CD4-positive, alpha-beta T cell (primary cell): ENCODE measurements at regions not wholly inside any gene's neighbourhood (a gene's known extent, or its start where the extent isn't known, plus 50 kb on each side); places are given as distances from the start of the nearest gene placed in this dataset.

Experiments used
- ATAC-seq: fragments of 200-7000 bp; cut with Tn5 transposase; one replicate; pipeline ENCODE4 v1.10.0; 2022; ENCODE audit warnings: mild to moderate bottlenecking; ENCODE audit not compliant: poor library complexity
- CTCF ChIA-PET: fragments of 350-600 bp; sonication (Branson Sonifier 250); formaldehyde crosslinking; loops from one replicate; lab custom pipeline; 2021; ENCODE audit warnings: antibody characterized with exemption, inconsistent platforms; lab: Charles Lee
- POLR2A ChIA-PET: fragments of 350-600 bp; sonication (Branson Sonifier 250); formaldehyde crosslinking; loops from one replicate; lab custom pipeline; 2021; ENCODE audit warnings: antibody characterized with exemption, inconsistent platforms; lab: Charles Lee
- DNase-seq, 14 experiments: peaks; one replicate each; pipeline ENCODE4 v3.0.0-alpha.2; 2013 to 2020; ENCODE audit warnings: mixed read lengths in 2 of 14
- H3K27ac ChIP-seq, 2 donors: one replicate each; pipeline versions ENCODE4 v1.5.1 to v1.7.0; 2013; ENCODE audit warnings: low read length in 2 of 2, low read depth in 1 of 2, mild to moderate bottlenecking in 1 of 2
- H3K27me3 ChIP-seq, 2 experiments: 1 replicate in 1 of 2; 2 replicates in 1 of 2; pipeline versions ENCODE4 v1.6.1 to v1.7.0; 2013; ENCODE audit warnings: low read length in 2 of 2, control low read depth in 1 of 2, mild to moderate bottlenecking in 1 of 2, moderate library complexity in 1 of 2; ENCODE audit not compliant: insufficient read depth in 2 of 2, control insufficient read depth in 1 of 2
- H3K36me3 ChIP-seq: one replicate; pipeline ENCODE4 v1.6.1; 2013; ENCODE audit warnings: low read length, control low read depth; ENCODE audit not compliant: insufficient read depth
- H3K4me1 ChIP-seq: one replicate; pipeline ENCODE4 v1.6.1; 2013; ENCODE audit warnings: low read length, control low read depth; ENCODE audit not compliant: insufficient read depth
- H3K4me3 ChIP-seq: one replicate; pipeline ENCODE4 v1.5.1; 2013; ENCODE audit warnings: mild to moderate bottlenecking, low read length, moderate library complexity
- H3K9me3 ChIP-seq, 2 experiments: 1 replicate in 1 of 2; 2 replicates in 1 of 2; pipeline versions ENCODE4 v1.6.1 to v1.7.0; 2013; ENCODE audit warnings: low read length in 2 of 2, mild to moderate bottlenecking in 2 of 2, control low read depth in 1 of 2, moderate library complexity in 1 of 2; ENCODE audit not compliant: control insufficient read depth in 1 of 2, insufficient read depth in 1 of 2
- H3K27ac Mint-ChIP-seq: one replicate; pipeline ENCODE4 v1.8.0; 2020; ENCODE audit warnings: mixed read lengths
- H3K27me3 Mint-ChIP-seq: one replicate; pipeline ENCODE4 v1.8.0; 2021; ENCODE audit warnings: mixed read lengths
- H3K36me3 Mint-ChIP-seq: one replicate; pipeline ENCODE4 v1.8.0; 2021; ENCODE audit warnings: low read depth, mixed read lengths
- H3K4me1 Mint-ChIP-seq: one replicate; pipeline ENCODE4 v1.8.0; 2021; ENCODE audit warnings: low read depth, mixed read lengths
- H3K4me3 Mint-ChIP-seq: one replicate; pipeline ENCODE4 v1.8.0; 2020; ENCODE audit warnings: mild to moderate bottlenecking, mixed read lengths
- H3K9me3 Mint-ChIP-seq: one replicate; pipeline ENCODE4 v1.8.0; 2020; ENCODE audit warnings: mixed read lengths
- CTCF ChIP-seq: fragments of 200-600 bp; IDR thresholded peaks from one replicate; pipeline ENCODE4 v1.8.0; 2022; ENCODE audit warnings: antibody characterized with exemption, mild to moderate bottlenecking
- intact Hi-C, 2 experiments: fragments of 100-400 bp; cut with DNase I in 1 of 2; cut with micrococcal nuclease in 1 of 2; formaldehyde crosslinking; loops; one replicate each; pipeline versions ENCODE4 v1.15.1 to v1.9.0; 2023 to 2025; cut with DNase I, micrococcal nuclease

GRCh38 chr15:31468911-31469785 lies 142.5 kb downstream of the KLF13 start:
- H3K4me1 Mint-ChIP-seq, result peaks cover 31% of the 10 kb centered on the region
- no peaks in the 10 kb centered on the region for H3K27me3 Mint-ChIP-seq
- H3K36me3 Mint-ChIP-seq, result no peaks in the 10 kb centered on the region
- no peak for TF ChIP-seq CTCF
- no peak overlapping the region for H3K4me3 Mint-ChIP-seq
- Histone ChIP-seq H3K27ac (no peak overlapping the region), H3K9me3 (no peaks in the 10 kb centered on the region), H3K4me1 (peaks cover 39% of the 10 kb centered on the region), H3K27me3 (no peaks in the 10 kb centered on the region), H3K36me3 (no peaks in the 10 kb centered on the region), H3K4me3 (no peak overlapping the region)
- no peak for DNase-seq
- no peak for ATAC-seq
- intact Hi-C loops, result no loop called here
- no peaks in the 10 kb centered on the region for H3K9me3 Mint-ChIP-seq
- ChIA-PET POLR2A (no interaction called here), CTCF (no interaction called here)
- no peak overlapping the region for H3K27ac Mint-ChIP-seq

- ATAC-seq, result no peak
- CTCF ChIA-PET, result no interaction called here
These were observed 143.3 kb downstream of the KLF13 start for GRCh38 chr15:31469786-31470525.

GRCh38 chr15:31470756-31471155 lies 144.1 kb downstream of the KLF13 start:
- CTCF ChIA-PET, result no interaction called here
- POLR2A ChIA-PET, result no interaction called here

More at GRCh38 chr15:31469786-31470525, 143.3 kb downstream of the KLF13 start:
- Mint-ChIP-seq H3K27ac (no peak overlapping the region), H3K4me3 (no peak overlapping the region), H3K9me3 (no peaks in the 10 kb centered on the region), H3K27me3 (no peaks in the 10 kb centered on the region), H3K4me1 (peaks cover 37% of the 10 kb centered on the region), H3K36me3 (no peaks in the 10 kb centered on the region)
- H3K4me3 ChIP-seq, result no peak overlapping the region
- no peak overlapping the region for H3K27ac ChIP-seq
- intact Hi-C loops, result loop anchor here in 1 of 2 experiments (5.0 kb wide), 1 partner anchor 33 kb away; no protein-coding TSS in a partner anchor
- H3K27me3 ChIP-seq, result no peaks in the 10 kb centered on the region
- no peaks in the 10 kb centered on the region for H3K36me3 ChIP-seq
- POLR2A ChIA-PET, result no interaction called here
- H3K4me1 ChIP-seq, result peaks cover 45% of the 10 kb centered on the region
- DNase-seq, result no peak
- no peaks in the 10 kb centered on the region for H3K9me3 ChIP-seq
- TF ChIP-seq CTCF, result no peak

More at GRCh38 chr15:31470756-31471155, 144.1 kb downstream of the KLF13 start:
- no peak overlapping the region for H3K4me3 Mint-ChIP-seq
- H3K27me3 ChIP-seq, result no peaks in the 10 kb centered on the region
- H3K9me3 Mint-ChIP-seq, result no peaks in the 10 kb centered on the region
- H3K27ac ChIP-seq, result no peak overlapping the region
- DNase-seq, result no peak
- TF ChIP-seq CTCF, result no peak
- H3K9me3 ChIP-seq, result no peaks in the 10 kb centered on the region
- H3K4me3 ChIP-seq, result no peak overlapping the region
- H3K36me3 Mint-ChIP-seq, result no peaks in the 10 kb centered on the region
- H3K36me3 ChIP-seq, result no peaks in the 10 kb centered on the region
- no peaks in the 10 kb centered on the region for H3K27me3 Mint-ChIP-seq
- H3K4me1 Mint-ChIP-seq, result peaks cover 45% of the 10 kb centered on the region
- H3K4me1 ChIP-seq, result peaks cover 42% of the 10 kb centered on the region
- peak overlapping the region; percentile 83 for H3K27ac Mint-ChIP-seq
- intact Hi-C loops, result loop anchor here in 1 of 2 experiments (5.0 kb wide), 1 partner anchor 33 kb away; no protein-coding TSS in a partner anchor
- no peak for ATAC-seq
